HEK293T (cell line): ENCODE measurements at regions not wholly inside any gene's neighbourhood (a gene's known extent, or its start where the extent isn't known, plus 50 kb on each side); places are given as distances from the start of the nearest gene placed in this dataset.

Source experiments
- CTCF ChIA-PET: fragments of 350-600 bp; formaldehyde crosslinking; extraction: SDS; loops from one replicate; lab custom pipeline; 2021; ENCODE audit warnings: antibody characterized with exemption, inconsistent platforms; lab: Yijun Ruan, JAX
- POLR2A ChIA-PET: fragments of 350-600 bp; formaldehyde crosslinking; extraction: SDS; loops from one replicate; lab custom pipeline; 2020; ENCODE audit warnings: antibody characterized with exemption, inconsistent platforms; lab: Yijun Ruan, JAX
- DNase-seq: peaks from one replicate; pipeline ENCODE4 v3.0.0; 2012; ENCODE audit warnings: mixed read lengths; ENCODE audit errors: extremely low spot score
- ARNT ChIP-seq: fragments of 450-650 bp; IDR thresholded peaks from 2 replicates; pipeline ENCODE4 v1.6.1; 2017; ENCODE audit warnings: mild to moderate bottlenecking
- BHLHE40 ChIP-seq: fragments of 450-650 bp; IDR thresholded peaks from 2 replicates; pipeline ENCODE4 v1.6.1; 2016; ENCODE audit warnings: mild to moderate bottlenecking, moderate library complexity, borderline replicate concordance
- CTBP1 ChIP-seq: fragments of 450-650 bp; IDR thresholded peaks from 2 replicates; pipeline ENCODE4 v1.6.1; 2016; ENCODE audit warnings: borderline replicate concordance
- ELF4 ChIP-seq: fragments of 450-650 bp; IDR thresholded peaks from 2 replicates; pipeline ENCODE4 v1.6.1; 2017; ENCODE audit warnings: antibody characterized with exemption
- FOXA1 ChIP-seq: fragments of 450-650 bp; IDR thresholded peaks from 2 replicates; pipeline ENCODE4 v1.6.1; 2016; ENCODE audit warnings: mild to moderate bottlenecking
- FOXK2 ChIP-seq: fragments of 450-650 bp; IDR thresholded peaks from 2 replicates; pipeline ENCODE4 v1.6.1; 2016; ENCODE audit warnings: mild to moderate bottlenecking
- FOXM1 ChIP-seq: fragments of 450-650 bp; IDR thresholded peaks from 2 replicates; pipeline ENCODE4 v1.6.1; 2017; ENCODE audit warnings: mild to moderate bottlenecking, borderline replicate concordance
- HDGF ChIP-seq: fragments of 450-650 bp; IDR thresholded peaks from 2 replicates; pipeline ENCODE4 v1.6.1; 2017; ENCODE audit warnings: antibody characterized with exemption, borderline replicate concordance
- L3MBTL2 ChIP-seq: fragments of 450-650 bp; conservative IDR thresholded peaks from 2 replicates; pipeline ENCODE4 v1.6.1; 2016; ENCODE audit warnings: mild to moderate bottlenecking
- LEF1 ChIP-seq: fragments of 450-650 bp; IDR thresholded peaks from 2 replicates; pipeline ENCODE4 v1.6.1; 2017; ENCODE audit warnings: mild to moderate bottlenecking, borderline replicate concordance
- NFRKB ChIP-seq: fragments of 450-650 bp; IDR thresholded peaks from 2 replicates; pipeline ENCODE4 v1.6.1; 2016; ENCODE audit warnings: mild to moderate bottlenecking, moderate library complexity
- PKNOX1 ChIP-seq: fragments of 450-650 bp; IDR thresholded peaks from 2 replicates; pipeline ENCODE4 v1.6.1; 2016
- SP1 ChIP-seq: fragments of 450-650 bp; IDR thresholded peaks from 2 replicates; pipeline ENCODE4 v1.6.1; 2017
- SUZ12 ChIP-seq: fragments of 450-650 bp; IDR thresholded peaks from 2 replicates; pipeline ENCODE4 v1.6.1; 2016; ENCODE audit warnings: mild to moderate bottlenecking
- TARDBP ChIP-seq: fragments of 450-650 bp; IDR thresholded peaks from 2 replicates; pipeline ENCODE4 v1.6.1; 2016
- ZNF384 ChIP-seq: fragments of 450-650 bp; IDR thresholded peaks from 2 replicates; pipeline ENCODE4 v1.6.1; 2016

GRCh38 chr16:17018585-17018939 lies 452.2 kb downstream of the XYLT1 start:
- ChIA-PET CTCF (no interaction called here), POLR2A (no interaction called here)
- no peak for TF ChIP-seq L3MBTL2
- TF ChIP-seq NFRKB = no peak
- TF ChIP-seq HDGF = no peak
- no peak for TF ChIP-seq FOXM1
- TF ChIP-seq CTBP1 = no peak
- DNase-seq = no peak

GRCh38 chr16:17019366-17019765 lies 451.4 kb downstream of the XYLT1 start:
- TF ChIP-seq FOXK2 = no peak
- TF ChIP-seq FOXM1 = no peak
- TF ChIP-seq NFRKB = no peak
- TF ChIP-seq SUZ12 = no peak
- no peak for TF ChIP-seq HDGF
- no peak for TF ChIP-seq PKNOX1
- no peak for TF ChIP-seq SP1
- TF ChIP-seq LEF1 = no peak
- TF ChIP-seq L3MBTL2 = no peak
- TF ChIP-seq ARNT = no peak
- no peak for TF ChIP-seq CTBP1
- no peak for TF ChIP-seq ZNF384
- no peak for TF ChIP-seq BHLHE40
- no peak for TF ChIP-seq TARDBP
- TF ChIP-seq ELF4 = no peak
- TF ChIP-seq FOXA1 = no peak
- ChIA-PET POLR2A (no interaction called here), CTCF (no interaction called here)
- DNase-seq = no peak

- POLR2A ChIA-PET = no interaction called here
Observed at GRCh38 chr16:17023606-17024005, 447.2 kb downstream of the XYLT1 start.

GRCh38 chr16:17024514-17024913 lies 446.2 kb downstream of the XYLT1 start:
- TF ChIP-seq BHLHE40 (no peak), SUZ12 (no peak), ARNT (no peak), FOXK2 (no peak), CTBP1 (no peak), TARDBP (no peak), L3MBTL2 (no peak), LEF1 (no peak), ZNF384 (no peak), PKNOX1 (no peak), ELF4 (no peak), FOXM1 (no peak), HDGF (no peak), FOXA1 (no peak), NFRKB (no peak), SP1 (no peak)
- DNase-seq = no peak
- ChIA-PET CTCF (no interaction called here), POLR2A (no interaction called here)

More at GRCh38 chr16:17023606-17024005, 447.2 kb downstream of the XYLT1 start:
- no peak for DNase-seq
- TF ChIP-seq FOXM1 (no peak), L3MBTL2 (no peak), ARNT (no peak), SP1 (no peak), ELF4 (no peak), LEF1 (no peak), FOXK2 (no peak), ZNF384 (no peak), HDGF (no peak), FOXA1 (no peak), PKNOX1 (no peak), NFRKB (no peak)
- CTCF ChIA-PET = no interaction called here

- no peak for DNase-seq
- TF ChIP-seq LEF1 (no peak), ARNT (no peak), BHLHE40 (no peak), SUZ12 (no peak), NFRKB (no peak), ZNF384 (no peak)
- CTCF ChIA-PET = no interaction called here
- POLR2A ChIA-PET = no interaction called here
Observed at GRCh38 chr16:17026600-17027242, 444.0 kb downstream of the XYLT1 start.

- DNase-seq = no peak
- CTCF ChIA-PET = no interaction called here
- TF ChIP-seq ARNT = no peak
- TF ChIP-seq FOXK2 = no peak
- no peak for TF ChIP-seq BHLHE40
- TF ChIP-seq L3MBTL2 = no peak
- TF ChIP-seq ZNF384 = no peak
- no peak for TF ChIP-seq FOXA1
- no peak for TF ChIP-seq LEF1
- TF ChIP-seq HDGF = no peak
- no peak for TF ChIP-seq SUZ12
- no peak for TF ChIP-seq PKNOX1
- no peak for TF ChIP-seq TARDBP
- TF ChIP-seq FOXM1 = no peak
- no peak for TF ChIP-seq NFRKB
- TF ChIP-seq SP1 = no peak
- no peak for TF ChIP-seq ELF4
- no peak for TF ChIP-seq CTBP1
- POLR2A ChIA-PET = no interaction called here
Observed at GRCh38 chr16:17027488-17028129, 443.2 kb downstream of the XYLT1 start.
